A673 (cell line): ENCODE measurements at regions not wholly inside any gene's neighbourhood (a gene's known extent, or its start where the extent isn't known, plus 50 kb on each side); places are given as distances from the start of the nearest gene placed in this dataset.

Experiments
- BruUV-seq: library from RNA; stranded (reverse); fragments of 400-500 nt; replicated peaks from 2 replicates; lab custom pipeline; 2021; lab: Mats Ljungman, UMichigan
- CTCF ChIA-PET: fragments of 300-600 bp; sonication (Branson Sonifier 250); formaldehyde crosslinking; loops from one replicate; lab custom pipeline; 2022; ENCODE audit warnings: antibody characterized with exemption; lab: Charles Lee
- POLR2A ChIA-PET: fragments of 300-600 bp; sonication (Branson Sonifier 250); formaldehyde crosslinking; loops from one replicate; lab custom pipeline; 2022; ENCODE audit warnings: antibody characterized with exemption; ENCODE audit not compliant: low non-redundant PET; lab: Charles Lee
- DNase-seq: peaks from one replicate; pipeline ENCODE4 v3.0.0-alpha.2; 2015; ENCODE audit warnings: low spot score
- H3K27ac ChIP-seq: fragments of 200-600 bp; sonication (generic); 2 replicates; pipeline ENCODE4 v1.5.1; 2016; ENCODE audit warnings: mixed run types, low read depth, mild to moderate bottlenecking, mixed read lengths, antibody characterized with exemption, low read length; ENCODE audit not compliant: poor library complexity, severe bottlenecking
- H3K27me3 ChIP-seq: fragments of 200-600 bp; sonication (generic); replicated peaks from 2 replicates; pipeline ENCODE4 v1.6.1; 2017; ENCODE audit warnings: mixed run types, low read depth, mild to moderate bottlenecking, mixed read lengths, antibody characterized with exemption, low read length; ENCODE audit not compliant: insufficient read depth, poor library complexity
- H3K36me3 ChIP-seq: fragments of 200-600 bp; sonication (generic); 2 replicates; pipeline ENCODE4 v1.6.1; 2016; ENCODE audit warnings: mixed run types, mild to moderate bottlenecking, mixed read lengths, antibody characterized with exemption, low read length; ENCODE audit not compliant: insufficient read depth, poor library complexity, severe bottlenecking
- H3K4me1 ChIP-seq: fragments of 200-600 bp; sonication (generic); 2 replicates; pipeline ENCODE4 v1.6.1; 2017; ENCODE audit warnings: mixed run types, mild to moderate bottlenecking, mixed read lengths, antibody characterized with exemption, low read length; ENCODE audit not compliant: insufficient read depth, poor library complexity, severe bottlenecking
- H3K4me3 ChIP-seq: fragments of 200-600 bp; sonication (generic); 2 replicates; pipeline ENCODE4 v1.5.1; 2016; ENCODE audit warnings: low read depth, mixed run types, mild to moderate bottlenecking, mixed read lengths, low read length; ENCODE audit not compliant: poor library complexity, severe bottlenecking
- H3K9me3 ChIP-seq: fragments of 200-600 bp; sonication (generic); 2 replicates; pipeline ENCODE4 v1.6.1; 2016; ENCODE audit warnings: mixed run types, low read depth, mild to moderate bottlenecking, mixed read lengths, antibody characterized with exemption, low read length; ENCODE audit not compliant: poor library complexity, severe bottlenecking
- EZH2 ChIP-seq: fragments of 200-600 bp; sonication (generic); IDR thresholded peaks from 2 replicates; pipeline ENCODE4 v1.6.1; 2017; ENCODE audit warnings: borderline replicate concordance, low read depth, mild to moderate bottlenecking, mixed read lengths, antibody characterized with exemption, low read length; ENCODE audit not compliant: poor library complexity, severe bottlenecking
- intact Hi-C: fragments of 100-400 bp; cut with micrococcal nuclease; formaldehyde crosslinking; loops from one replicate; pipeline ENCODE4 v1.10.0; 2022; ENCODE audit not compliant: unreplicated experiment
- TF ChIP-seq, protein P1 (sequence below): fragments of 300-800, 200-600 bp; sonication (generic); conservative IDR thresholded peaks from 2 replicates; pipeline ENCODE4 v1.5.1; 2017; ENCODE audit warnings: low read depth, mild to moderate bottlenecking, antibody characterized with exemption, low read length, moderate library complexity, mixed read lengths

DNA sequence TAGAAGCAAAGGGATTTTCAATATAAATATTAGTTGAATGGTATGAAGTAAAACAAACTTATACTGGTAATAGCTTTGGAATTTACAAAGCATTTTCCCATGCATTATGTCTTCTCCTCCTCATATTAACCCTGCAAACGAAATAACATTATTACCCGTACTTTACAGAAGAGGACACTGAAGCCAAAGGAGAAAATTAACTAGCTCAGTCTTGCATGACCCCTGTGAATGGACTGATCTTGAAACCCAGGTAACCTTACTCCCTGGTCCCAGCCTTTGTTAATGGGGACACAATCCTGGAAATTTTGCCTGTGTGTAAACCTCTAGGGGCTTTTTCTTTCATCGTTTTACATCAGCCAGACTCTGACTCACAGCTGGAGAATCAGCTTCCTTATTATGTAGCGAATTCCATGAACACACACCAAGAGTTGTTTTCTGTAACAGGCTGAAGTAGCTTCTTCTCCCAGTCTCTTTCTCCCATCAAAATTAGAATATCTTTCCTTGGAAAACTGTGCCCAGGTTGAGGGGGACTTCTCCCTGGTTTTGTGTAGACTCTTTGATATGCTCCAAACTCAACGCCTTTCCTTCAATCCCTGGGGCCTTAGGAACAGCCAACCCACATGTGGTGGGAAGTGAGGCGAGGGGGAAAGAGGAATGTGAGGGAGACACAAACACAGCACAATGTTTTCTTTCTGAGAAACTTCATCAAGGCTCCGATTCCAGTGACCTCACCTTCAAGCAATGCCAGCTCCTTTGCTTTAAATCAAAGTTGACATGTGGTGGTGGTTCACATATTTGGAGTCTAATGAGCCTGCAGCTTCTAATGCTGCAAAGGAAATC lies 480.9 kb upstream of the PAPPA start:
- CTCF ChIA-PET, result interaction anchor here (0.6 kb wide), 1 partner anchor 19 kb away, joined by 3 read pairs; no protein-coding TSS in a partner anchor
- H3K27me3 ChIP-seq, result no peaks in the 10 kb centered on the region
- POLR2A ChIA-PET, result interaction anchor here (0.6 kb wide), 1 partner anchor 481 kb away, joined by 5 read pairs; the partner anchor contains the start of gene PAPPA
- no peaks in the 10 kb centered on the region for H3K36me3 ChIP-seq
- H3K4me1 ChIP-seq, result peaks cover 27% of the 10 kb centered on the region
- H3K27ac ChIP-seq, result peak overlapping the region; percentile 91
- no peak overlapping the region for H3K4me3 ChIP-seq
- peaks cover 13% of the 10 kb centered on the region for H3K9me3 ChIP-seq
- TF ChIP-seq, protein P1, sequence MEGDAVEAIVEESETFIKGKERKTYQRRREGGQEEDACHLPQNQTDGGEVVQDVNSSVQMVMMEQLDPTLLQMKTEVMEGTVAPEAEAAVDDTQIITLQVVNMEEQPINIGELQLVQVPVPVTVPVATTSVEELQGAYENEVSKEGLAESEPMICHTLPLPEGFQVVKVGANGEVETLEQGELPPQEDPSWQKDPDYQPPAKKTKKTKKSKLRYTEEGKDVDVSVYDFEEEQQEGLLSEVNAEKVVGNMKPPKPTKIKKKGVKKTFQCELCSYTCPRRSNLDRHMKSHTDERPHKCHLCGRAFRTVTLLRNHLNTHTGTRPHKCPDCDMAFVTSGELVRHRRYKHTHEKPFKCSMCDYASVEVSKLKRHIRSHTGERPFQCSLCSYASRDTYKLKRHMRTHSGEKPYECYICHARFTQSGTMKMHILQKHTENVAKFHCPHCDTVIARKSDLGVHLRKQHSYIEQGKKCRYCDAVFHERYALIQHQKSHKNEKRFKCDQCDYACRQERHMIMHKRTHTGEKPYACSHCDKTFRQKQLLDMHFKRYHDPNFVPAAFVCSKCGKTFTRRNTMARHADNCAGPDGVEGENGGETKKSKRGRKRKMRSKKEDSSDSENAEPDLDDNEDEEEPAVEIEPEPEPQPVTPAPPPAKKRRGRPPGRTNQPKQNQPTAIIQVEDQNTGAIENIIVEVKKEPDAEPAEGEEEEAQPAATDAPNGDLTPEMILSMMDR, result no peak
- no peak for TF ChIP-seq EZH2
- intact Hi-C loops, result no loop called here
- peak; percentile 72 for DNase-seq
- TSS peak; percentile 70 for BruUV-seq

DNA sequence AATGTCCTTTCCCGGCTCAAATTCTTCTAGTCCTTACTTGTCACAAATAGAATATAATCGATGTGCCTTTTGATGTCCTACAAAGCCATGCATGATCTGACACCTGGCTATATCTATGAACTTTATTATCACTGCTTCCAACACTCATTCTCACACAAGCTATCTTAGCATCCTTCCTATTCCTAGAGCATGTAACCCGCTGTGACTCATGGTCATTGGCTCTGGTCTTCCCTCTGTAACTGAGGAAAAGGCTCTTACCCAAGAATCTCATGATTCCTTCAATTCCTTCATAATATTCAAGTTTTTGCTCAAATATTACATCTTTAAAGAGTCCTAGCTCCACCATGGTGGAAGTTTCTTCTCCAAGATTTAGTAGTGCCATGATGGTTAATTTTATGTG lies 480.0 kb upstream of the PAPPA start:
- Histone ChIP-seq H3K27ac (peak overlapping the region; percentile 91), H3K9me3 (peaks cover 13% of the 10 kb centered on the region), H3K27me3 (no peaks in the 10 kb centered on the region), H3K4me1 (peaks cover 27% of the 10 kb centered on the region), H3K36me3 (no peaks in the 10 kb centered on the region), H3K4me3 (no peak overlapping the region)
- BruUV-seq, result no TSS peak
- intact Hi-C loops, result no loop called here
- no peak for TF ChIP-seq EZH2
- TF ChIP-seq, protein P1, result no peak
- ChIA-PET POLR2A (no interaction called here), CTCF (no interaction called here)
- no peak for DNase-seq

DNA sequence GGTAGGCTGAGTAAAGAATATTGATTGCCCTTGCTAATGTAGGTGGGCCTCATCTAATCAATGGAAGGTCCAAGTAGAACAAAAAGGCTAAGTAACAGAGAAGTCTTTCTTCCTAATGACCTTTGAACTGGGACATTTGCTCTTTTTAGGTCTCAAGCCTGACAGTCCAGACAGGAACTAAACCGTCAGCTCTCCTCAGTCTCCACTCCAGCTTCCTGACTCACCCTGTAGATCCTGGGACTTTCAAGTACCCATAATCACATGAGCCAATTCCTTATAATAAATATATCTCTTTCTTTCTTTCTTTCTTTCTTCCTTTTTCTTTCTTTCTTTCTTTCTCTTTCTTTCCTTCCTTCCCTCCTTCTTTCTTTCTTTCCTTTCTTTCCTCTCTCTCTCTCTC lies 479.5 kb upstream of the PAPPA start:
- Histone ChIP-seq H3K9me3 (peaks cover 13% of the 10 kb centered on the region), H3K4me1 (peaks cover 27% of the 10 kb centered on the region), H3K27me3 (no peaks in the 10 kb centered on the region), H3K36me3 (no peaks in the 10 kb centered on the region), H3K27ac (peak overlapping the region; percentile 91), H3K4me3 (no peak overlapping the region)
- no TSS peak for BruUV-seq
- TF ChIP-seq, protein P1, result no peak
- no peak for TF ChIP-seq EZH2
- intact Hi-C loops, result no loop called here
- ChIA-PET CTCF (no interaction called here), POLR2A (no interaction called here)
- DNase-seq, result no peak
